Fibroblast of skin of right quadriceps (primary cell): ENCODE measurements at regions not wholly inside any gene's neighbourhood (a gene's known extent, or its start where the extent isn't known, plus 50 kb on each side); places are given as distances from the start of the nearest gene placed in this dataset.
A peak's percentile ranks its signal among the peaks of the same experiment; 100 is the strongest.
"Not testable (repeated sequence)": the region's sequence is repeated elsewhere in the genome, so short reads cannot be mapped to it uniquely, and the experiment has no call there.

Source experiments
- DNase-seq: peaks from one replicate; pipeline ENCODE4 v3.0.0-alpha.2; 2013

GRCh38 chr6:4224067-4224978, 88.9 kb upstream of the ECI2 start:
- peak; percentile 47 for DNase-seq

- peak; percentile 31 for DNase-seq
Observed at GRCh38 chr6:4220558-4220957, 85.2 kb upstream of the ECI2 start.

- not testable (repeated sequence) for DNase-seq
Observed at GRCh38 chr6:4218619-4219317, 83.4 kb upstream of the ECI2 start.

GRCh38 chr6:4212588-4212987, 77.2 kb upstream of the ECI2 start:
- no peak for DNase-seq

- DNase-seq = peak; percentile 47
Observed at GRCh38 chr6:4210629-4211419, 75.4 kb upstream of the ECI2 start.

GRCh38 chr6:4209196-4209595, 73.8 kb upstream of the ECI2 start:
- DNase-seq = no peak

- DNase-seq = no peak
Observed at GRCh38 chr6:4208158-4208557, 72.8 kb upstream of the ECI2 start.

GRCh38 chr6:4203642-4204417, 68.5 kb upstream of the ECI2 start:
- not testable (repeated sequence) for DNase-seq

GRCh38 chr6:4192627-4193026, 57.3 kb upstream of the ECI2 start:
- no peak for DNase-seq

- no peak for DNase-seq
Observed at GRCh38 chr6:4192173-4192572, 56.8 kb upstream of the ECI2 start.

- no peak for DNase-seq
Observed at GRCh38 chr6:4191271-4191721, 55.9 kb upstream of the ECI2 start.

- no peak for DNase-seq
Observed at GRCh38 chr6:4189249-4189648, 53.9 kb upstream of the ECI2 start.

- no peak for DNase-seq
Observed at GRCh38 chr6:4188801-4189200, 53.4 kb upstream of the ECI2 start.

GRCh38 chr6:4187480-4187879, 52.1 kb upstream of the ECI2 start:
- no peak for DNase-seq

GRCh38 chr6:4186385-4186784, 51.0 kb upstream of the ECI2 start:
- no peak for DNase-seq

- DNase-seq = no peak
Observed at GRCh38 chr6:4185846-4186245, 50.5 kb upstream of the ECI2 start.

GRCh38 chr6:4185419-4185818, 50.0 kb upstream of the ECI2 start:
- DNase-seq = no peak
